Sigmoid colon (tissue), 4 donors: ENCODE measurements at regions not wholly inside any gene's neighbourhood (a gene's known extent, or its start where the extent isn't known, plus 50 kb on each side); places are given as distances from the start of the nearest gene placed in this dataset.
"Not testable (repeated sequence)": the region's sequence is repeated elsewhere in the genome, so short reads cannot be mapped to it uniquely, and the experiment has no call there.

ENCODE experiments used
- EP300 ChIP-seq, 4 donors: sonication (generic); formaldehyde crosslinking; IDR thresholded peaks; one replicate each; pipeline ENCODE4 v1.6.1; 2017; ENCODE audit warnings: antibody characterized with exemption in 4 of 4
- POLR2A ChIP-seq, 2 donors: fragments of 450-650 bp; IDR thresholded peaks; one replicate each; pipeline ENCODE4 v1.6.1; 2016; ENCODE audit warnings: antibody characterized with exemption in 2 of 2, mild to moderate bottlenecking in 2 of 2, moderate library complexity in 2 of 2
- TF ChIP-seq, protein P1 (sequence below), 4 experiments: fragments of 450-650 bp in 3 of 4; fragments of 200-600 bp in 1 of 4; IDR thresholded peaks; one replicate each; pipeline ENCODE4 v1.5.1; 2016 to 2019; ENCODE audit warnings: antibody characterized with exemption in 4 of 4, mild to moderate bottlenecking in 3 of 4, moderate library complexity in 2 of 4

- TF ChIP-seq, protein P1, sequence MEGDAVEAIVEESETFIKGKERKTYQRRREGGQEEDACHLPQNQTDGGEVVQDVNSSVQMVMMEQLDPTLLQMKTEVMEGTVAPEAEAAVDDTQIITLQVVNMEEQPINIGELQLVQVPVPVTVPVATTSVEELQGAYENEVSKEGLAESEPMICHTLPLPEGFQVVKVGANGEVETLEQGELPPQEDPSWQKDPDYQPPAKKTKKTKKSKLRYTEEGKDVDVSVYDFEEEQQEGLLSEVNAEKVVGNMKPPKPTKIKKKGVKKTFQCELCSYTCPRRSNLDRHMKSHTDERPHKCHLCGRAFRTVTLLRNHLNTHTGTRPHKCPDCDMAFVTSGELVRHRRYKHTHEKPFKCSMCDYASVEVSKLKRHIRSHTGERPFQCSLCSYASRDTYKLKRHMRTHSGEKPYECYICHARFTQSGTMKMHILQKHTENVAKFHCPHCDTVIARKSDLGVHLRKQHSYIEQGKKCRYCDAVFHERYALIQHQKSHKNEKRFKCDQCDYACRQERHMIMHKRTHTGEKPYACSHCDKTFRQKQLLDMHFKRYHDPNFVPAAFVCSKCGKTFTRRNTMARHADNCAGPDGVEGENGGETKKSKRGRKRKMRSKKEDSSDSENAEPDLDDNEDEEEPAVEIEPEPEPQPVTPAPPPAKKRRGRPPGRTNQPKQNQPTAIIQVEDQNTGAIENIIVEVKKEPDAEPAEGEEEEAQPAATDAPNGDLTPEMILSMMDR (IDR thresholded peaks at IDR 0.05), result not testable (repeated sequence)
- not testable (repeated sequence) for TF ChIP-seq EP300, POLR2A (IDR thresholded peaks at IDR 0.05)
These were observed 57.7 kb upstream of the SULF2 start for GRCh38 chr20:47842950-47843349.
